Left ventricle myocardium inferior (tissue), 1 donor: ENCODE measurements at regions not wholly inside any gene's neighbourhood (a gene's known extent, or its start where the extent isn't known, plus 50 kb on each side); places are given as distances from the start of the nearest gene placed in this dataset.

ENCODE experiments used
- DNase-seq: peaks from one replicate; pipeline ENCODE4 v3.0.0-alpha.2; 2020
- H3K27ac ChIP-seq: fragments of 200-600 bp; replicated peaks from 2 replicates; pipeline ENCODE4 v1.8.0; 2021
- H3K27me3 ChIP-seq: fragments of 200-600 bp; 2 replicates; pipeline ENCODE4 v1.8.0; 2021; ENCODE audit warnings: low read depth
- H3K36me3 ChIP-seq: fragments of 200-600 bp; 2 replicates; pipeline ENCODE4 v1.8.0; 2021
- H3K4me1 ChIP-seq: fragments of 200-600 bp; 2 replicates; pipeline ENCODE4 v1.8.0; 2021
- H3K4me3 ChIP-seq: fragments of 200-600 bp; 2 replicates; pipeline ENCODE4 v1.8.0; 2021; ENCODE audit warnings: mild to moderate bottlenecking, moderate library complexity
- H3K9me3 ChIP-seq: fragments of 200-600 bp; replicated peaks from 2 replicates; pipeline ENCODE4 v1.8.0; 2021
- CTCF ChIP-seq: fragments of 200-600 bp; IDR thresholded peaks from 2 replicates; pipeline ENCODE4 v1.8.0; 2021; ENCODE audit warnings: antibody characterized with exemption, mild to moderate bottlenecking, borderline replicate concordance
- intact Hi-C: fragments of 100-400 bp; cut with micrococcal nuclease; formaldehyde crosslinking; loops from one replicate; pipeline ENCODE4 v1.11.0; 2022
- donor health status: DM: no; HTN: yes; CAD: no; lungs with severe emphysema.

GRCh38 chr20:39318911-39319310, 356.8 kb downstream of the DHX35 start:
- no peak overlapping the region for H3K4me3 ChIP-seq
- no peak for TF ChIP-seq CTCF
- no peaks in the 10 kb centered on the region for H3K9me3 ChIP-seq
- no peaks in the 10 kb centered on the region for H3K36me3 ChIP-seq
- intact Hi-C loops: no loop called here
- H3K4me1 ChIP-seq: no peaks in the 10 kb centered on the region
- DNase-seq: no peak
- no peak overlapping the region for H3K27ac ChIP-seq
- peaks cover 15% of the 10 kb centered on the region for H3K27me3 ChIP-seq

GRCh38 chr20:39312676-39313075, 350.5 kb downstream of the DHX35 start:
- TF ChIP-seq CTCF: no peak
- Histone ChIP-seq H3K4me1 (no peaks in the 10 kb centered on the region), H3K27ac (no peak overlapping the region), H3K36me3 (peaks cover 5% of the 10 kb centered on the region), H3K4me3 (no peak overlapping the region), H3K27me3 (peaks cover 34% of the 10 kb centered on the region), H3K9me3 (peaks cover 10% of the 10 kb centered on the region)
- no peak for DNase-seq
- intact Hi-C loops: no loop called here

DNA sequence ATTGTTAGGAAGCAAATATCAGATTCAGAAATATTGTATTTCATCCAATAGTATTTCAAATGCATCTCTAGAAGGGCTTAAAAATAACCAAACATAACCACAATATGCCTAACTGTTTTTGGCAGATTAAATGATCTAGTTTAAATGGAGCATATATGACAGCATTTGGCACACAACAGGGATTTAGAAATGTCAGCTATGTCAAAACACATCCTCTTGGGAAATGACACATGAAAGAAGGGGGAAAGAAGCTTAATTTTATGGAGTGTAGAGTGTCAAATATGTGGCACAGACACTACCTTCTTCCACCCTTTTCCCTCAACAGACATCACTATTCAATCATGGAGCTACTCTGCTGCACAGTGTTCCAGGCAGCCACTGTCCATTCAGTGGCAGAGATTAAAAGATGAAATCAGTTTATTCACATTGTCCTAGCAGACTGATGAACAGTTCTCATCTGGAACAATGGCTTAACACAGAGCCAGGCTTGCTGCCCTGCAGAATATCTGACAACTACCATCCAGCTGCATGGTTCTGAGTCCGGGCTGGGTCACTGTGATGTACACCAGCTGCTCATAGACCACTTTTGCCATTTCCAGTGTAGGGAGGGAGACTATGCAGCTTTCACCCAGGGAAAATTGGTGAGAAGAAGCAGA, 349.8 kb downstream of the DHX35 start:
- Histone ChIP-seq H3K9me3 (peaks cover 15% of the 10 kb centered on the region), H3K4me3 (no peak overlapping the region), H3K36me3 (peaks cover 5% of the 10 kb centered on the region), H3K27ac (no peak overlapping the region), H3K4me1 (no peaks in the 10 kb centered on the region), H3K27me3 (peaks cover 34% of the 10 kb centered on the region)
- intact Hi-C loops: no loop called here
- DNase-seq: no peak
- no peak for TF ChIP-seq CTCF

- Histone ChIP-seq H3K36me3 (peaks cover 5% of the 10 kb centered on the region), H3K27ac (no peak overlapping the region), H3K4me1 (no peaks in the 10 kb centered on the region), H3K4me3 (no peak overlapping the region), H3K27me3 (peaks cover 34% of the 10 kb centered on the region), H3K9me3 (peaks cover 15% of the 10 kb centered on the region)
- no peak for DNase-seq
- intact Hi-C loops: no loop called here
- TF ChIP-seq CTCF: no peak
Observed at GRCh38 chr20:39310363-39310995, 348.3 kb downstream of the DHX35 start.

DNA sequence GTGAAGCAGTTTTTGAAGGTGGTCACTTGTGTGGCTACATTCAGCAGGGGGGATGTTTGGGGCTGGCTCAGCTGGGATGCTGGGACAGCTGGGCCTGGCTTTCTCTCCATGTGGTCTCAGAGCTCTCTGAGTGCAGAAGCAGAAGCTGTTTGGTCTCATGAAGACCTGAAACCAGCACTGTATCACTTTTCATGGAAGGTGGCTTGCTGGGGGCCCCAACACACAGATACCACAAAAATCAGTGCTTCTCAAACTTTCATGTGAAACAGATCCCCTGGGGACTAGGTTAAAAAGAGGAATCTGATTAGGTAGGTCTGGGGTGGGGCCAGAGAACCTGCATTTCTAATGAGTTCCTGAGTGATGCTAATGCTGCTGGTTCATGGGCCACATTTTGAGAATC, 347.3 kb downstream of the DHX35 start:
- no peaks in the 10 kb centered on the region for H3K4me1 ChIP-seq
- no peak overlapping the region for H3K27ac ChIP-seq
- peaks cover 15% of the 10 kb centered on the region for H3K9me3 ChIP-seq
- H3K36me3 ChIP-seq: peaks cover 5% of the 10 kb centered on the region
- no peak for TF ChIP-seq CTCF
- DNase-seq: no peak
- intact Hi-C loops: no loop called here
- H3K4me3 ChIP-seq: no peak overlapping the region
- H3K27me3 ChIP-seq: peaks cover 34% of the 10 kb centered on the region
